ENCODE measurements at regions not wholly inside any gene's neighbourhood (a gene's known extent, or its start where the extent isn't known, plus 50 kb on each side); places are given as distances from the start of the nearest gene placed in this dataset.

DNA sequence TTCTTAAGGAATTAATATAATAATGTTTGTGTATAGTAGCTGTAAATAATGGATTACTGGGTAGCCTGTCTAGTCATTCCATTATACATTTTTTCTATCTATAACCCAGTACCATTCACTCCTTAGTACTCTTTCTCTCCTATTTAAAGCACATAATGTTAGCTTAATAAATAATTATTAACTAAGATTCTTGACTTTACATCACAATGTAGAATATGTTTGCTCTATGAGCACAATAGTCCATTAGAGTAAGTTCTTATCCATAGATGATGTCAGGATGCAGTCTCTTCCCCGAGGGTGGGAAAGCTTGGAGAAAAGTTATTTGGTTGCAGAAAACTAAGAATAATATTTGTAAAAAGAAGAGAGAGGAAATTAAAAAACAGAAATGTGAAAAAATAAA is 226.4 kb upstream of the EYS start:
- H3K27ac ChIP-seq (ENCODE audit: low read depth, low read length, severe bottlenecking): no peak overlapping the region
- 60% methylated on average over 1 of the region's 1 CpG; no CpG with 5 or more reads in 1 of the 2 experiments for WGBS, 2 experiments (ENCODE audit: insufficient coverage in 2 of 2)
- peaks cover 9% of the 10 kb centered on the region for H3K9me3 ChIP-seq (ENCODE audit: control insufficient read depth, low read length)
- no peaks in the 10 kb centered on the region for H3K36me3 ChIP-seq (ENCODE audit: control insufficient read depth, insufficient read depth, low read length)
- no peak overlapping the region for H3K4me3 ChIP-seq (ENCODE audit: extremely low read depth, insufficient read depth, low read length, poor library complexity, severe bottlenecking)
- no peaks in the 10 kb centered on the region for H3K4me1 ChIP-seq (ENCODE audit: control insufficient read depth, insufficient read depth, low read length, poor library complexity, severe bottlenecking)

DNA sequence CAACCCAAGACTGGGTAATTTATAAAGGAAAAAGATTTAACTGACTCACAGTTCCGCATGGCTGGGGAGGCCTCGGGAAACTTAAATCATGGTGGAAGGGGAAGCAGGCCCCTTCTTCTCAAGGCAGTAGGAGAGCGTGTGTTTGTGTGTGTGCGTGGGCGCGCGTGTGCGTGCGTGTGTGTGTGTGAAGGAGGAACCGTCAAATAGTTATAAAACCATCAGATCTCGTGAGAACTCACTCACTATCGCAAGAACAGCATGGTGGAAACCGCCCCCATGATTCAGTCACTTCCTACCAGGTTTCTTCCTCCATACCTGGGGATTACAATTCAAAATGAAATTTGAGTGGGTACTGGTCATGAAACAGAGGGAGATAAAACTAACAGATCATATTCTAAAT is 220.1 kb upstream of the EYS start:
- H3K36me3 ChIP-seq (ENCODE audit: control insufficient read depth, insufficient read depth, low read length): no peaks in the 10 kb centered on the region
- WGBS, 2 experiments (ENCODE audit: insufficient coverage in 2 of 2): 93% methylated on average over 6 to 8 of the region's 13 CpGs
- H3K9me3 ChIP-seq (ENCODE audit: control insufficient read depth, low read length): peaks cover 9% of the 10 kb centered on the region
- no peak overlapping the region for H3K27ac ChIP-seq (ENCODE audit: low read depth, low read length, severe bottlenecking)
- H3K4me1 ChIP-seq (ENCODE audit: control insufficient read depth, insufficient read depth, low read length, poor library complexity, severe bottlenecking): no peaks in the 10 kb centered on the region
- H3K4me3 ChIP-seq (ENCODE audit: extremely low read depth, insufficient read depth, low read length, poor library complexity, severe bottlenecking): no peak overlapping the region

DNA sequence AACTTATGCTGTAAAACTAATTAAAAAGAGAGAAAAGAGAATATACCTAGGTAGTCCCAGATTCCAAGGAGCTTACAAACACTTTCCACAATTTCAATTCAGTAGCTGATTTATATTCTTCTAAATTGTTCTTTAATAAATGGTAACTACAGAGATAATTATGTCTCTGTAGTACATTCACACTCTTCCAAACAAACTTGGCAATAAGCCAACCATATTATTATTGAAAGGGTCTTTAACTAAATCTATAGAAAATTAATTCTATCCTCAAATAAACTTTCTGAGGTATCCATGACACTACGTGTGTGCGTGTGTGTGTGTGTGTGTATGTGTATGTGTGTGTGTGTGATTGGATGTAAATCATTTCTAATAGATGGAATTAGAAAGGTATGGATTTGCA is 217.4 kb upstream of the EYS start:
- Histone ChIP-seq H3K4me3 (ENCODE audit: extremely low read depth, insufficient read depth, low read length, poor library complexity, severe bottlenecking) (no peak overlapping the region), H3K9me3 (ENCODE audit: control insufficient read depth, low read length) (no peaks in the 10 kb centered on the region), H3K36me3 (ENCODE audit: control insufficient read depth, insufficient read depth, low read length) (no peaks in the 10 kb centered on the region), H3K27ac (ENCODE audit: low read depth, low read length, severe bottlenecking) (no peak overlapping the region), H3K4me1 (ENCODE audit: control insufficient read depth, insufficient read depth, low read length, poor library complexity, severe bottlenecking) (no peaks in the 10 kb centered on the region)
- WGBS, 2 experiments (ENCODE audit: insufficient coverage in 2 of 2): no CpG with 5 or more reads among the region's 2 CpGs

DNA sequence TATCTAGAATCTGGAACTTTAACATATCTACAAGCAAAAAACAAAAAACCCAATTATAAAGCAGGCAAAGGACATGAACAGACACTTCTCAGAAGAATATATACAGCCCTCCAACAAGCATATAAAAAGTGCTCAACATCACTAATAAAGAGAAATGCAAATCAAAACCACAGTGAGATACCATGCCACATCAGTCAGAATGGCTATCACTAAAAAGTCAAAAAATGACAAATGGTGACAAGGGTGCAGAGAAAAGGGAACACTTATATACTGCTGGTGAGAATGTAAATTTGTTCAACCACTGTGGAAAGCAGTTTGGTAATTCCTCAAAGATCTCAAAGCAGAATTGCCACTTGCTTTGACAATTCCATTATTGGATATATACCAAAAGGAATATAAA is 215.0 kb upstream of the EYS start:
- H3K4me3 ChIP-seq (ENCODE audit: extremely low read depth, insufficient read depth, low read length, poor library complexity, severe bottlenecking): no peak overlapping the region
- H3K9me3 ChIP-seq (ENCODE audit: control insufficient read depth, low read length): no peaks in the 10 kb centered on the region
- no peaks in the 10 kb centered on the region for H3K36me3 ChIP-seq (ENCODE audit: control insufficient read depth, insufficient read depth, low read length)
- no peak overlapping the region for H3K27ac ChIP-seq (ENCODE audit: low read depth, low read length, severe bottlenecking)
- H3K4me1 ChIP-seq (ENCODE audit: control insufficient read depth, insufficient read depth, low read length, poor library complexity, severe bottlenecking): no peaks in the 10 kb centered on the region

DNA sequence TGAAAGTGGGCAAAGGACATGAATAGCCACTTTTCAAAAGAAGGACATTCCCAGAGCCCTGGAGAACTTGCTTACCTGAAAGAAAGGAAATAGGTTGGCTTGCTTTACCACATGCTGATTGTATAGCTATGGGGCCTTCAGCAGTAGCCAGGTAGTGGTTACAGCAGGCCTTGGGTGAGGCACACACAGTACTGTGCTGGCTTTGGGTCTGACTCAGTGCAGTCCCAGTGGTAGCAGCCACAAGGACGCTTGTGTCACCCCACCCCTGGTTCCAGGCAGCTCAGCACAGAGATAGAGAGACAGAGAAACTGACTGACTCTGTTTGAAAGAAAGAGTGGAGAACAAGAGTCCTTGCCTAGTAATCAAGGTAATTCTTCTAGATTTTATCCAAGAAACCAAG is 201.0 kb upstream of the EYS start:
- Histone ChIP-seq H3K36me3 (ENCODE audit: control insufficient read depth, insufficient read depth, low read length) (no peaks in the 10 kb centered on the region), H3K27ac (ENCODE audit: low read depth, low read length, severe bottlenecking) (no peak overlapping the region), H3K4me3 (ENCODE audit: extremely low read depth, insufficient read depth, low read length, poor library complexity, severe bottlenecking) (no peak overlapping the region), H3K9me3 (ENCODE audit: control insufficient read depth, low read length) (no peaks in the 10 kb centered on the region), H3K4me1 (ENCODE audit: control insufficient read depth, insufficient read depth, low read length, poor library complexity, severe bottlenecking) (no peaks in the 10 kb centered on the region)
- 100% methylated on average over 1 of the region's 1 CpG for WGBS, 2 experiments (ENCODE audit: insufficient coverage in 2 of 2)

GRCh38 chr6:65903992-65904391 is 197.0 kb upstream of the EYS start:
- H3K4me3 ChIP-seq (ENCODE audit: extremely low read depth, insufficient read depth, low read length, poor library complexity, severe bottlenecking): no peak overlapping the region
- WGBS, 2 experiments (ENCODE audit: insufficient coverage in 2 of 2): no CpG with 5 or more reads among the region's 1 CpG
- no peaks in the 10 kb centered on the region for H3K9me3 ChIP-seq (ENCODE audit: control insufficient read depth, low read length)
- H3K27ac ChIP-seq (ENCODE audit: low read depth, low read length, severe bottlenecking): no peak overlapping the region
- H3K36me3 ChIP-seq (ENCODE audit: control insufficient read depth, insufficient read depth, low read length): no peaks in the 10 kb centered on the region
- H3K4me1 ChIP-seq (ENCODE audit: control insufficient read depth, insufficient read depth, low read length, poor library complexity, severe bottlenecking): no peaks in the 10 kb centered on the region

- peaks cover under 1% of the 10 kb centered on the region for H3K9me3 ChIP-seq (ENCODE audit: control insufficient read depth, low read length)
- H3K4me3 ChIP-seq (ENCODE audit: extremely low read depth, insufficient read depth, low read length, poor library complexity, severe bottlenecking): no peak overlapping the region
- H3K27ac ChIP-seq (ENCODE audit: low read depth, low read length, severe bottlenecking): no peak overlapping the region
- no peaks in the 10 kb centered on the region for H3K4me1 ChIP-seq (ENCODE audit: control insufficient read depth, insufficient read depth, low read length, poor library complexity, severe bottlenecking)
- no peaks in the 10 kb centered on the region for H3K36me3 ChIP-seq (ENCODE audit: control insufficient read depth, insufficient read depth, low read length)
These were observed 193.9 kb upstream of the EYS start for GRCh38 chr6:65900928-65901327.

- Histone ChIP-seq H3K4me1 (ENCODE audit: control insufficient read depth, insufficient read depth, low read length, poor library complexity, severe bottlenecking) (no peaks in the 10 kb centered on the region), H3K36me3 (ENCODE audit: control insufficient read depth, insufficient read depth, low read length) (no peaks in the 10 kb centered on the region), H3K27ac (ENCODE audit: low read depth, low read length, severe bottlenecking) (no peak overlapping the region), H3K9me3 (ENCODE audit: control insufficient read depth, low read length) (peaks cover 6% of the 10 kb centered on the region), H3K4me3 (ENCODE audit: extremely low read depth, insufficient read depth, low read length, poor library complexity, severe bottlenecking) (no peak overlapping the region)
- 0% methylated on average over 1 of the region's 1 CpG for WGBS, 2 experiments (ENCODE audit: insufficient coverage in 2 of 2)
These were observed 189.1 kb upstream of the EYS start for GRCh38 chr6:65896140-65896539.

DNA sequence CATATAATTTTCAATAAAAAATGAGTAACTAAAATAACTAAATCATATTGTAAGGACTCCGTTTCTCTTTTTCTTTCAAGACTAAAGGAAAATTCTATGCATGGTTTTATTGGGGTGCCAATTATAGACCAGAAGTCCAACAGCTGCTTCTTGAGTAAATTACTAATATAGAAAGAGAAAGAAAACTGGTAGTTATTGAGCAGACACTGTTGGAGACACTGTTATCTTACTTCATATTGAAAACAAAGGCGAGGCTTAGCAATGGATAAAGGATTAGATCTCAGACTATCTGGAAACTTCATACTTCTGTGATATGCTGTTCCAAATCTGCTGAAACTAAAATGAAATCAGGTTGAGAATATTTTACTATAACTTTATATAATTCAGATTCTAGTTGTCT is 169.6 kb upstream of the EYS start:
- no CpG with 5 or more reads among the region's 2 CpGs for WGBS, 2 experiments (ENCODE audit: insufficient coverage in 2 of 2)
- H3K36me3 ChIP-seq (ENCODE audit: control insufficient read depth, insufficient read depth, low read length): no peaks in the 10 kb centered on the region
- no peak overlapping the region for H3K4me3 ChIP-seq (ENCODE audit: extremely low read depth, insufficient read depth, low read length, poor library complexity, severe bottlenecking)
- H3K27ac ChIP-seq (ENCODE audit: low read depth, low read length, severe bottlenecking): no peak overlapping the region
- no peaks in the 10 kb centered on the region for H3K9me3 ChIP-seq (ENCODE audit: control insufficient read depth, low read length)
- H3K4me1 ChIP-seq (ENCODE audit: control insufficient read depth, insufficient read depth, low read length, poor library complexity, severe bottlenecking): peaks cover 14% of the 10 kb centered on the region

DNA sequence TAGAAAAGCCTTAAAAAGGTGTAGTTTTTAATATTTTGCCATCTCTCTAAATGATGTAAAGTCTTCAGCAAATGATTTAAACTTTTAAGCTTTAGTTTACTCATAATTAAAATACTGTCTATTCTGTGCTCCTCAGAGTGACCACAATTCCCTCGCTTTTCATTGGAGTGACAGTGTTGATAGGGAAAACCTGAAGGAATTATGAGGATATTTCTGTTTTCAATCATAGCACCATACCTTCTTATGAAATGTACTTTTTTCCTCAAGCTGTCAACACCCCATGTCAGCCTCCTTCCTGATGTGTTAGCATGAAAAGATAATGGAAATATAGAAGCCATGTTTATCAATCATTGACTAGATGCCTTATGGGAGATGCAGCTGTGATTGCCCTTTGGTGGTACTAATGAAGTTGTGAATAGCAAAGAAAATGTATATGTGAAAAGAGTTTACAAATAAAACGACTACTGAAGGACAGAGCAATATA is 145.4 kb upstream of the EYS start:
- Histone ChIP-seq H3K36me3 (ENCODE audit: control insufficient read depth, insufficient read depth, low read length) (no peaks in the 10 kb centered on the region), H3K4me3 (ENCODE audit: extremely low read depth, insufficient read depth, low read length, poor library complexity, severe bottlenecking) (no peak overlapping the region), H3K27ac (ENCODE audit: low read depth, low read length, severe bottlenecking) (no peak overlapping the region), H3K4me1 (ENCODE audit: control insufficient read depth, insufficient read depth, low read length, poor library complexity, severe bottlenecking) (no peaks in the 10 kb centered on the region), H3K9me3 (ENCODE audit: control insufficient read depth, low read length) (peaks cover 5% of the 10 kb centered on the region)
- WGBS, 2 experiments (ENCODE audit: insufficient coverage in 2 of 2): no CpG with 5 or more reads among the region's 2 CpGs

DNA sequence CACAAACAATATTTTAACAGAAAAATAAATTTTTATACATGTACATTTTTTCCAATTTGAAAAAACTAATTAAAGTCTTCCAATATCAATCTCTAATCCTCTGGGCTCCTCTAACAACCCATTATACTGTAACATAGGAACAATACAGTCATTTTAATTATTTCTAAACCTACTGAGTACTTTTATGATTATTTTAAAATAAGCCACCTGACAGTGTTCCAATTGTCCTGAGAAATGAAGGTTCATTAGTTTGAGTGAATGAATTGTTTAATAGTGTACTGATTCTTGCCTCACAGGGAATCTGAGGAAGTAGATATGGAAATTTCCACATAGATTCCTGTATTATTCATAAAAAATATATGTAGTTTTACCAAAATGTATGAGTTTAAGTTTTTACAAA is 123.1 kb upstream of the EYS start:
- no peaks in the 10 kb centered on the region for H3K9me3 ChIP-seq (ENCODE audit: control insufficient read depth, low read length)
- no peaks in the 10 kb centered on the region for H3K36me3 ChIP-seq (ENCODE audit: control insufficient read depth, insufficient read depth, low read length)

DNA sequence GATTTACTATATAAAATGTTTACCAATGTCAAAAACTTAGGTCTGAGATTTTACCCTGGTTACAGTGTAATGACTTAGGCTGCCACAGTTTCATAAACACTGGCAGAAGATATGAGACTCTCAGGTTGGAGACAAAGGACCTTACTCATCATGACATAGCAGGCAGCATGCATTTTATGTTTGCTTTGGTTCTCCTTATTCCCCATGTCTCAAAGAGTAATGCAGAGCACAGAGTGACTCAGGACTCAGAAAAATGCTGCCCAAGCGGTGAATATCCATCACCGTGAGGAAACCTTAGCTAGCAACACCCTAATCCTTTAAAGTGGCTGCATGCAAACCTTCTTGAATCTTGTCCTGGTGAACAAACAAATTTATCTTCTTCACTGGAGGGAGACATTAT is 112.1 kb upstream of the EYS start:
- Histone ChIP-seq H3K9me3 (ENCODE audit: control insufficient read depth, low read length) (no peaks in the 10 kb centered on the region), H3K36me3 (ENCODE audit: control insufficient read depth, insufficient read depth, low read length) (no peaks in the 10 kb centered on the region), H3K4me1 (ENCODE audit: control insufficient read depth, insufficient read depth, low read length, poor library complexity, severe bottlenecking) (no peaks in the 10 kb centered on the region), H3K27ac (ENCODE audit: low read depth, low read length, severe bottlenecking) (no peak overlapping the region), H3K4me3 (ENCODE audit: extremely low read depth, insufficient read depth, low read length, poor library complexity, severe bottlenecking) (no peak overlapping the region)
- WGBS, 2 experiments (ENCODE audit: insufficient coverage in 2 of 2): 79 to 93% methylated on average over 2 of the region's 2 CpGs

More for the DNA sequence above, 123.1 kb upstream of the EYS start:
- Histone ChIP-seq H3K27ac (ENCODE audit: low read depth, low read length, severe bottlenecking) (no peak overlapping the region), H3K4me3 (ENCODE audit: extremely low read depth, insufficient read depth, low read length, poor library complexity, severe bottlenecking) (no peak overlapping the region), H3K4me1 (ENCODE audit: control insufficient read depth, insufficient read depth, low read length, poor library complexity, severe bottlenecking) (no peaks in the 10 kb centered on the region)
